Thoracic aorta (tissue), 2 donors: ENCODE measurements at regions not wholly inside any gene's neighbourhood (a gene's known extent, or its start where the extent isn't known, plus 50 kb on each side); places are given as distances from the start of the nearest gene placed in this dataset.

Source experiments
- ATAC-seq: fragments of 150-250 bp; one replicate; pipeline ENCODE4 v1.8.0; 2017; ENCODE audit warnings: low read depth; ENCODE audit not compliant: insufficient number of reproducible peaks, low FRiP score
- DNase-seq: peaks from one replicate; pipeline ENCODE4 v3.0.0-alpha.2; 2020; ENCODE audit warnings: low spot score
- H3K27ac ChIP-seq, 2 donors: fragments of 200-600 bp; sonication (generic); 1 replicate in 1 of 2; 2 replicates in 1 of 2; pipeline ENCODE4 v1.5.1; 2016; ENCODE audit warnings: mild to moderate bottlenecking in 2 of 2, moderate library complexity in 2 of 2
- H3K27me3 ChIP-seq: fragments of 200-600 bp; sonication (generic); replicated peaks from 2 replicates; pipeline ENCODE4 v1.6.0; 2016; ENCODE audit warnings: mild to moderate bottlenecking; ENCODE audit not compliant: insufficient read depth
- H3K36me3 ChIP-seq: fragments of 200-600 bp; sonication (generic); one replicate; pipeline ENCODE4 v1.5.1; 2016
- H3K4me1 ChIP-seq, 2 donors: fragments of 200-600 bp; sonication (generic); 1 replicate in 1 of 2; 2 replicates in 1 of 2; pipeline versions ENCODE4 v1.5.1 to v1.6.0; 2016; ENCODE audit warnings: low read depth in 2 of 2, mild to moderate bottlenecking in 1 of 2; ENCODE audit not compliant: control insufficient read depth in 1 of 2
- H3K4me3 ChIP-seq: fragments of 200-600 bp; sonication (generic); 2 replicates; pipeline ENCODE4 v1.5.1; 2016; ENCODE audit warnings: mild to moderate bottlenecking
- H3K9me3 ChIP-seq: fragments of 200-600 bp; sonication (generic); 2 replicates; pipeline ENCODE4 v1.5.1; 2016
- CTCF ChIP-seq: fragments of 200-600 bp; sonication (generic); IDR thresholded peaks from one replicate; pipeline ENCODE4 v1.5.1; 2019; ENCODE audit warnings: antibody characterized with exemption

- H3K9me3 ChIP-seq = no peaks in the 10 kb centered on the region
- H3K27me3 ChIP-seq = no peaks in the 10 kb centered on the region
- ATAC-seq (no peak), DNase-seq (no peak)
- no peak for TF ChIP-seq CTCF
- H3K27ac ChIP-seq = no peak overlapping the region
- H3K36me3 ChIP-seq = no peaks in the 10 kb centered on the region
- H3K4me1 ChIP-seq = no peaks in the 10 kb centered on the region
- no peak overlapping the region for H3K4me3 ChIP-seq
These were observed 75.5 kb upstream of the GATA6 start for GRCh38 chr18:22093731-22094357.

- Histone ChIP-seq H3K9me3 (no peaks in the 10 kb centered on the region), H3K4me3 (no peak overlapping the region), H3K4me1 (no peaks in the 10 kb centered on the region), H3K36me3 (no peaks in the 10 kb centered on the region), H3K27me3 (no peaks in the 10 kb centered on the region), H3K27ac (no peak overlapping the region)
- ATAC-seq (no peak), DNase-seq (no peak)
- TF ChIP-seq CTCF = no peak
These were observed 75.0 kb upstream of the GATA6 start for GRCh38 chr18:22094358-22094734.

GRCh38 chr18:22098563-22098989, 70.8 kb upstream of the GATA6 start:
- no peaks in the 10 kb centered on the region for H3K27me3 ChIP-seq
- no peaks in the 10 kb centered on the region for H3K4me1 ChIP-seq
- ATAC-seq (no peak), DNase-seq (no peak)
- no peaks in the 10 kb centered on the region for H3K9me3 ChIP-seq
- no peaks in the 10 kb centered on the region for H3K36me3 ChIP-seq
- no peak overlapping the region for H3K4me3 ChIP-seq
- no peak for TF ChIP-seq CTCF
- no peak overlapping the region for H3K27ac ChIP-seq

GRCh38 chr18:22099925-22100324, 69.5 kb upstream of the GATA6 start:
- ATAC-seq = no peak
- DNase-seq = no peak
- no peaks in the 10 kb centered on the region for H3K9me3 ChIP-seq
- no peak for TF ChIP-seq CTCF
- no peaks in the 10 kb centered on the region for H3K27me3 ChIP-seq
- H3K27ac ChIP-seq = no peak overlapping the region
- H3K36me3 ChIP-seq = no peaks in the 10 kb centered on the region
- no peaks in the 10 kb centered on the region for H3K4me1 ChIP-seq
- no peak overlapping the region for H3K4me3 ChIP-seq

GRCh38 chr18:22101731-22102130, 67.7 kb upstream of the GATA6 start:
- Histone ChIP-seq H3K27me3 (no peaks in the 10 kb centered on the region), H3K36me3 (no peaks in the 10 kb centered on the region), H3K9me3 (no peaks in the 10 kb centered on the region), H3K4me3 (no peak overlapping the region), H3K4me1 (no peaks in the 10 kb centered on the region), H3K27ac (no peak overlapping the region)
- no peak for TF ChIP-seq CTCF
- DNase-seq (no peak), ATAC-seq (no peak)
